Chondrocyte (in vitro differentiated cells): ENCODE measurements at regions not wholly inside any gene's neighbourhood (a gene's known extent, or its start where the extent isn't known, plus 50 kb on each side); places are given as distances from the start of the nearest gene placed in this dataset.

Experiments used
- DNase-seq: peaks from one replicate; pipeline ENCODE4 v3.0.0; 2021; ENCODE audit warnings: mixed read lengths, low spot score
- H3K27ac Mint-ChIP-seq: one replicate; pipeline ENCODE4 v1.8.0; 2021; ENCODE audit warnings: mild to moderate bottlenecking, moderate library complexity, mixed read lengths; ENCODE audit not compliant: unreplicated experiment
- H3K27me3 Mint-ChIP-seq: 2 replicates; pipeline ENCODE4 v1.8.0; 2021; ENCODE audit warnings: low read depth, mixed read lengths
- H3K36me3 Mint-ChIP-seq: 2 replicates; pipeline ENCODE4 v1.8.0; 2021; ENCODE audit warnings: low read depth, mixed read lengths
- H3K4me1 Mint-ChIP-seq: 2 replicates; pipeline ENCODE4 v1.8.0; 2021; ENCODE audit warnings: low read depth, mild to moderate bottlenecking, mixed read lengths
- H3K4me3 Mint-ChIP-seq: one replicate; pipeline ENCODE4 v1.8.0; 2021; ENCODE audit warnings: mild to moderate bottlenecking, moderate library complexity, mixed read lengths; ENCODE audit not compliant: unreplicated experiment
- H3K9me3 Mint-ChIP-seq: 2 replicates; pipeline ENCODE4 v1.8.0; 2021; ENCODE audit warnings: low read depth, mixed read lengths
- TF ChIP-seq, protein P1 (sequence below): fragments of 200-600 bp; sonication (generic); IDR thresholded peaks from 2 replicates; pipeline ENCODE4 v1.5.0; 2021; ENCODE audit warnings: antibody characterized with exemption, mild to moderate bottlenecking, moderate library complexity

- DNase-seq: no peak
- Mint-ChIP-seq H3K36me3 (no peaks in the 10 kb centered on the region), H3K4me3 (no peak overlapping the region), H3K4me1 (no peaks in the 10 kb centered on the region), H3K27ac (no peak overlapping the region), H3K27me3 (peaks cover 2% of the 10 kb centered on the region), H3K9me3 (no peaks in the 10 kb centered on the region)
- TF ChIP-seq, protein P1, sequence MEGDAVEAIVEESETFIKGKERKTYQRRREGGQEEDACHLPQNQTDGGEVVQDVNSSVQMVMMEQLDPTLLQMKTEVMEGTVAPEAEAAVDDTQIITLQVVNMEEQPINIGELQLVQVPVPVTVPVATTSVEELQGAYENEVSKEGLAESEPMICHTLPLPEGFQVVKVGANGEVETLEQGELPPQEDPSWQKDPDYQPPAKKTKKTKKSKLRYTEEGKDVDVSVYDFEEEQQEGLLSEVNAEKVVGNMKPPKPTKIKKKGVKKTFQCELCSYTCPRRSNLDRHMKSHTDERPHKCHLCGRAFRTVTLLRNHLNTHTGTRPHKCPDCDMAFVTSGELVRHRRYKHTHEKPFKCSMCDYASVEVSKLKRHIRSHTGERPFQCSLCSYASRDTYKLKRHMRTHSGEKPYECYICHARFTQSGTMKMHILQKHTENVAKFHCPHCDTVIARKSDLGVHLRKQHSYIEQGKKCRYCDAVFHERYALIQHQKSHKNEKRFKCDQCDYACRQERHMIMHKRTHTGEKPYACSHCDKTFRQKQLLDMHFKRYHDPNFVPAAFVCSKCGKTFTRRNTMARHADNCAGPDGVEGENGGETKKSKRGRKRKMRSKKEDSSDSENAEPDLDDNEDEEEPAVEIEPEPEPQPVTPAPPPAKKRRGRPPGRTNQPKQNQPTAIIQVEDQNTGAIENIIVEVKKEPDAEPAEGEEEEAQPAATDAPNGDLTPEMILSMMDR: no peak
Measured at GRCh38 chr11:80724366-80724765, 1283.5 kb upstream of the TENM4 start.

- Mint-ChIP-seq H3K36me3 (no peaks in the 10 kb centered on the region), H3K27me3 (no peaks in the 10 kb centered on the region), H3K4me1 (no peaks in the 10 kb centered on the region), H3K4me3 (no peak overlapping the region), H3K27ac (no peak overlapping the region), H3K9me3 (no peaks in the 10 kb centered on the region)
- DNase-seq: no peak
- TF ChIP-seq, protein P1: no peak
Measured at GRCh38 chr11:80722629-80723028, 1281.8 kb upstream of the TENM4 start.

GRCh38 chr11:80720295-80720694, 1279.5 kb upstream of the TENM4 start:
- no peaks in the 10 kb centered on the region for H3K4me1 Mint-ChIP-seq
- H3K36me3 Mint-ChIP-seq: no peaks in the 10 kb centered on the region
- no peak overlapping the region for H3K4me3 Mint-ChIP-seq
- H3K9me3 Mint-ChIP-seq: no peaks in the 10 kb centered on the region
- H3K27me3 Mint-ChIP-seq: no peaks in the 10 kb centered on the region
- TF ChIP-seq, protein P1: no peak
- no peak for DNase-seq
- H3K27ac Mint-ChIP-seq: no peak overlapping the region

- DNase-seq: no peak
- no peak overlapping the region for H3K4me3 Mint-ChIP-seq
- H3K4me1 Mint-ChIP-seq: no peaks in the 10 kb centered on the region
- no peak overlapping the region for H3K27ac Mint-ChIP-seq
- TF ChIP-seq, protein P1: no peak
- no peaks in the 10 kb centered on the region for H3K9me3 Mint-ChIP-seq
- H3K27me3 Mint-ChIP-seq: no peaks in the 10 kb centered on the region
- no peaks in the 10 kb centered on the region for H3K36me3 Mint-ChIP-seq
Measured at GRCh38 chr11:80719292-80719646, 1278.4 kb upstream of the TENM4 start.

DNA sequence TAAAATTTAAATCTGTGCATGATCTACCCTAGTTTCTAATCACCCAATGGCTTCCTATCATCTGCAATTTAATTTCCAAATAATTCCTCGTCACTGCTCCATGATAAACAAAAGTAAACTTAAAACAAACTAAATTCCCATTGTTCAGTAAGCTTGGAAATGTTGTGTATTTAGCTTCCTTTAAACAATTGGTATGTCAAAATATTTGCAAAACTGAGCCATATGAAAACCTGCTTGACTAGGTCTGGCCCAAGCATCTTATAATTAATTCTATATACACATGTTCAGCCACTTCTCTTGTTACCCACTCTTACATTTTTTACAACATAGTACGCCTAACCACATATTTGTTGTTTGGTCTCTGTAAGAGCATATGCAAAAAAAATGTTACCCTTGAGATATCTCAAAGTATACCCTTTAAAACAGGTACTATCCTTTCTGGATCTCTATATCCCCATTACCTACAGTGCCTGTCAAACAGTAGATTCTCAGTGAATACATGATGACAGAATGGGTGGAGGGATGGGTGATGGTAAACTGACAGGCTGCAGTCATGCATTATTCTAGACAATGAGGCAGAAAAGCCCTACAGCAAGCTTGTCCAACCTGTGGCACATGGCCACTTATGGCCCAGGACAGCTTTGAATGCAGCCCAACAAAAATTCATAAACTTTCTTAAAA, 1277.9 kb upstream of the TENM4 start:
- no peaks in the 10 kb centered on the region for H3K9me3 Mint-ChIP-seq
- TF ChIP-seq, protein P1: no peak
- H3K4me1 Mint-ChIP-seq: no peaks in the 10 kb centered on the region
- DNase-seq: no peak
- no peak overlapping the region for H3K4me3 Mint-ChIP-seq
- H3K27me3 Mint-ChIP-seq: no peaks in the 10 kb centered on the region
- no peak overlapping the region for H3K27ac Mint-ChIP-seq
- no peaks in the 10 kb centered on the region for H3K36me3 Mint-ChIP-seq
